ENCODE measurements at regions not wholly inside any gene's neighbourhood (a gene's known extent, or its start where the extent isn't known, plus 50 kb on each side); places are given as distances from the start of the nearest gene placed in this dataset.

GRCh38 chr12:88790231-88790630 is 210.0 kb upstream of the KITLG start:
- intact Hi-C loops (cut with DNase I) = no loop called here
- DNase-seq = no peak
- no peak for ATAC-seq (ENCODE audit: low FRiP score)
- 36 to 43% methylated on average over 1 of the region's 1 CpG for WGBS, 2 donors
- Histone ChIP-seq H3K27ac (ENCODE audit: low read depth in 1 of 2, low read length in 2 of 2) (no peak overlapping the region), H3K27me3 (ENCODE audit: control insufficient read depth in 1 of 2, insufficient read depth in 2 of 2, low read length in 1 of 2) (no peaks in the 10 kb centered on the region), H3K4me1 (ENCODE audit: control insufficient read depth in 1 of 2, insufficient read depth in 2 of 2, low read length in 2 of 2) (no peaks in the 10 kb centered on the region), H3K36me3 (ENCODE audit: control insufficient read depth in 1 of 2, insufficient read depth in 2 of 2, low read length in 1 of 2) (no peaks in the 10 kb centered on the region), H3K4me3 (ENCODE audit: low read length in 2 of 2) (no peak overlapping the region), H3K9me3 (ENCODE audit: control insufficient read depth, low read length) (no peaks in the 10 kb centered on the region)

DNA sequence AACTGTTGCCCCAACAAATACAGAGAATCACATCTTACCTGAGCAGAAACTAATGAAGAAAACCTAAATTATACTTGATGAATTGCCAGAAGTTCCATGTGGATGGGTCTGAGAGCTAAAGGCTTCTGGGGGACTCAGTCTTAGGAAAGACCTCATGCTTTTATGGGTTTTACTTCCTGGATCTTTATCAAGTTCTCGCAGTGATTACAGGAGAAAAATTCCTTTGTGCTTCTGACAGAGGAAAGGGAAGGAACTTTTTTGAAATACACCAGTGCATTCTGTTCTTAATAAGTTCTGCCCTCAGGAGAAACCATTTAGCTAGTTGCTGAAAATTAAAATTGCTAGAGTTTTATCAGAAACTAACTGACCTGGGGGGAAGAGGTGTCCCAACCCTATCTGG is 203.9 kb upstream of the KITLG start:
- intact Hi-C loops (cut with DNase I) = no loop called here
- no peak for ATAC-seq (ENCODE audit: low FRiP score)
- H3K36me3 ChIP-seq (ENCODE audit: control insufficient read depth in 1 of 2, insufficient read depth in 2 of 2, low read length in 1 of 2) = no peaks in the 10 kb centered on the region

GRCh38 chr12:88782351-88782750 is 202.1 kb upstream of the KITLG start:
- H3K27me3 ChIP-seq (ENCODE audit: control insufficient read depth in 1 of 2, insufficient read depth in 2 of 2, low read length in 1 of 2) = no peaks in the 10 kb centered on the region
- H3K36me3 ChIP-seq (ENCODE audit: control insufficient read depth in 1 of 2, insufficient read depth in 2 of 2, low read length in 1 of 2) = no peaks in the 10 kb centered on the region
- no peak overlapping the region for H3K27ac ChIP-seq (ENCODE audit: low read depth in 1 of 2, low read length in 2 of 2)
- WGBS, 2 donors = 58 to 70% methylated on average over 1 of the region's 1 CpG
- no peak for ATAC-seq (ENCODE audit: low FRiP score)
- no peak overlapping the region for H3K4me3 ChIP-seq (ENCODE audit: low read length in 2 of 2)
- no peak for DNase-seq
- no peaks in the 10 kb centered on the region for H3K4me1 ChIP-seq (ENCODE audit: control insufficient read depth in 1 of 2, insufficient read depth in 2 of 2, low read length in 2 of 2)
- H3K9me3 ChIP-seq (ENCODE audit: control insufficient read depth, low read length) = no peaks in the 10 kb centered on the region
- intact Hi-C loops (cut with DNase I) = no loop called here

More for the DNA sequence above, 203.9 kb upstream of the KITLG start:
- DNase-seq = no peak
- Histone ChIP-seq H3K9me3 (ENCODE audit: control insufficient read depth, low read length) (no peaks in the 10 kb centered on the region), H3K27ac (ENCODE audit: low read depth in 1 of 2, low read length in 2 of 2) (no peak overlapping the region), H3K4me1 (ENCODE audit: control insufficient read depth in 1 of 2, insufficient read depth in 2 of 2, low read length in 2 of 2) (no peaks in the 10 kb centered on the region), H3K4me3 (ENCODE audit: low read length in 2 of 2) (no peak overlapping the region), H3K27me3 (ENCODE audit: control insufficient read depth in 1 of 2, insufficient read depth in 2 of 2, low read length in 1 of 2) (no peaks in the 10 kb centered on the region)
- WGBS, 2 donors = 50 to 59% methylated on average over 1 of the region's 1 CpG

DNA sequence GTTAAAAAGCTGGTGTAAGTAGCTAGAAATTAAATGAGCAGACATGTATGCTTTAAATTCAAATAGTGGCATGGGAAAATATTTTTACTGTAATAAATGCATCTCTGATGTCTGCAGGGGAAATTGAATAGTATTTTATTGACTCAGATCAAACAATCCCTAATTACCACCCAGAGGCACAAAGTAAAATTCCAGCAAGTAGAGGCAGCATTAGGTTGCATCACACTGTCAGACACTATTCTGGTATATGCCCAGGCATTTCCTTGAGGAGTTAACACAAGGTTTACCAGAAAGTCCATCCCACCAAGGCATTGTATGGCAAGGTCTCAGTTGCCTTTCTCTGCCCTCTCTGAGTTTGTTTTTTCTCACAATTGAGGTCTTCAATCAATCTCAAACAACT is 201.6 kb upstream of the KITLG start:
- Histone ChIP-seq H3K9me3 (ENCODE audit: control insufficient read depth, low read length) (no peaks in the 10 kb centered on the region), H3K4me3 (ENCODE audit: low read length in 2 of 2) (no peak overlapping the region), H3K27ac (ENCODE audit: low read depth in 1 of 2, low read length in 2 of 2) (no peak overlapping the region), H3K27me3 (ENCODE audit: control insufficient read depth in 1 of 2, insufficient read depth in 2 of 2, low read length in 1 of 2) (no peaks in the 10 kb centered on the region), H3K4me1 (ENCODE audit: control insufficient read depth in 1 of 2, insufficient read depth in 2 of 2, low read length in 2 of 2) (no peaks in the 10 kb centered on the region), H3K36me3 (ENCODE audit: control insufficient read depth in 1 of 2, insufficient read depth in 2 of 2, low read length in 1 of 2) (no peaks in the 10 kb centered on the region)
- ATAC-seq (ENCODE audit: low FRiP score) (no peak), DNase-seq (no peak)
- intact Hi-C loops (cut with DNase I) = no loop called here

GRCh38 chr12:88778064-88778463 is 197.8 kb upstream of the KITLG start:
- H3K36me3 ChIP-seq (ENCODE audit: control insufficient read depth in 1 of 2, insufficient read depth in 2 of 2, low read length in 1 of 2) = no peaks in the 10 kb centered on the region
- no peak for ATAC-seq (ENCODE audit: low FRiP score)
- DNase-seq = no peak
- H3K4me1 ChIP-seq (ENCODE audit: control insufficient read depth in 1 of 2, insufficient read depth in 2 of 2, low read length in 2 of 2) = no peaks in the 10 kb centered on the region
- H3K27ac ChIP-seq (ENCODE audit: low read depth in 1 of 2, low read length in 2 of 2) = no peak overlapping the region
- 79 to 85% methylated on average over 1 of the region's 1 CpG for WGBS, 2 donors
- no peaks in the 10 kb centered on the region for H3K9me3 ChIP-seq (ENCODE audit: control insufficient read depth, low read length)
- intact Hi-C loops (cut with DNase I) = no loop called here
- H3K4me3 ChIP-seq (ENCODE audit: low read length in 2 of 2) = no peak overlapping the region
- H3K27me3 ChIP-seq (ENCODE audit: control insufficient read depth in 1 of 2, insufficient read depth in 2 of 2, low read length in 1 of 2) = no peaks in the 10 kb centered on the region

- 62 to 70% methylated on average over 3 of the region's 3 CpGs for WGBS, 2 donors
- ATAC-seq (ENCODE audit: low FRiP score) (no peak), DNase-seq (no peak)
- H3K9me3 ChIP-seq (ENCODE audit: control insufficient read depth, low read length) = no peaks in the 10 kb centered on the region
- intact Hi-C loops (cut with DNase I) = no loop called here
- H3K4me1 ChIP-seq (ENCODE audit: control insufficient read depth in 1 of 2, insufficient read depth in 2 of 2, low read length in 2 of 2) = no peaks in the 10 kb centered on the region
- H3K27me3 ChIP-seq (ENCODE audit: control insufficient read depth in 1 of 2, insufficient read depth in 2 of 2, low read length in 1 of 2) = no peaks in the 10 kb centered on the region
- H3K36me3 ChIP-seq (ENCODE audit: control insufficient read depth in 1 of 2, insufficient read depth in 2 of 2, low read length in 1 of 2) = no peaks in the 10 kb centered on the region
- H3K27ac ChIP-seq (ENCODE audit: low read depth in 1 of 2, low read length in 2 of 2) = no peak overlapping the region
- H3K4me3 ChIP-seq (ENCODE audit: low read length in 2 of 2) = no peak overlapping the region
Observed at GRCh38 chr12:88775742-88776151, 195.5 kb upstream of the KITLG start.

DNA sequence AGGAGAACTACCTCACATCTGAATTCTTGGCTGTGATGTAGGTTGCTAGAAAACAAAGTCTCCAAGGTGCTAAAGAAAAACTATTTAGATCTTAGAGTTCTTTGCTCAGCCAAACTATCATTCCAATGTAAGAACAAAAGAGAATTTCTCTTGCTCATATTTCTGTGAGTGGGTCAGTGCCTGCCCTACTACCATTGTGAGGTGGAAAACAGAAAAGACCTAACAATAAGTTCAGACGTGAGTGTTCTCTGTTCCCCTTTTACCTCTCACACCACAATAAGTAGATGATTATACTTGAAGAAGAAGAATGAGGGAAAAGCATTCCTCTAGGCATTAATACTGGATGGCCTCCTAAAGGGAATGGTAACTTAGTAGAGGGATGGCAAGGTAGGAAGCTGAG is 187.4 kb upstream of the KITLG start:
- no peak overlapping the region for H3K27ac ChIP-seq (ENCODE audit: low read depth in 1 of 2, low read length in 2 of 2)
- no peak for ATAC-seq (ENCODE audit: low FRiP score)

DNA sequence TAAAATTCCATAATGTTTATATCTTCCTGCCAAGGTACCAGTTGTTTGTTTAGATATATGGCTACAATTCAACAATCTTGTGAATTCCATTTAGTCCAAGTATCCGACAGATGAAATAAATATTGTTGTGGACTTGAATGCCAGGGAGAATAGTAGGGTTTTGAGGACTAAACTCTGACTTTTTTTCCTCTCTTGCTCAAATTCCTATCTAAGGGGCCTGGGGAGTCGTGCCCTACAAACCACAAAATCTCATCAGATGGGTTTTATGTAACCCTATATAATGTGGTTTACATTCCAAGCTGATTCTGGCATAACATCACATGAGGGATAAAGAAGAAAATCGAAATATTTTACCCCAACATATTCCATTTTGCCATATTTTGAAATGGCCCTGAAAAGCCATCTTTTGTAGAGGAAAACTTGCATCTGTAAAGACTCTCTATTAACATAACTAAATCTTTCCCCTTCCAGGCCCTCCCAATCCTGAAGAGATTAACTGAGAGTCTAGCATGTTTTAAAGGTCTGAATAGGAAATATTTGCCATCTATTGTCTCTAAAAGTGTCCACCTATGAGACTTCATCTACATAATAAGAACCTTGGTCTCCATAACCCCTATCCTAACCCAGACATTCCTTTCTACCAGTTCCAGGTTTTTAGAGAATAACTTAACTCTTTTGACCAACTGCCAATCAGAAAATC is 184.7 kb upstream of the KITLG start:
- intact Hi-C loops (cut with DNase I) = no loop called here
- DNase-seq = no peak
- H3K4me1 ChIP-seq (ENCODE audit: control insufficient read depth in 1 of 2, insufficient read depth in 2 of 2, low read length in 2 of 2) = no peaks in the 10 kb centered on the region
- ATAC-seq (ENCODE audit: low FRiP score) = no peak
- H3K27ac ChIP-seq (ENCODE audit: low read depth in 1 of 2, low read length in 2 of 2) = no peak overlapping the region
- no peaks in the 10 kb centered on the region for H3K36me3 ChIP-seq (ENCODE audit: control insufficient read depth in 1 of 2, insufficient read depth in 2 of 2, low read length in 1 of 2)
- H3K4me3 ChIP-seq (ENCODE audit: low read length in 2 of 2) = no peak overlapping the region
- H3K27me3 ChIP-seq (ENCODE audit: control insufficient read depth in 1 of 2, insufficient read depth in 2 of 2, low read length in 1 of 2) = no peaks in the 10 kb centered on the region
- WGBS, 2 donors = 75 to 76% methylated on average over 3 of the region's 3 CpGs
- H3K9me3 ChIP-seq (ENCODE audit: control insufficient read depth, low read length) = no peaks in the 10 kb centered on the region

More for the DNA sequence above, 187.4 kb upstream of the KITLG start:
- no peaks in the 10 kb centered on the region for H3K4me1 ChIP-seq (ENCODE audit: control insufficient read depth in 1 of 2, insufficient read depth in 2 of 2, low read length in 2 of 2)
- H3K9me3 ChIP-seq (ENCODE audit: control insufficient read depth, low read length) = no peaks in the 10 kb centered on the region
- H3K36me3 ChIP-seq (ENCODE audit: control insufficient read depth in 1 of 2, insufficient read depth in 2 of 2, low read length in 1 of 2) = no peaks in the 10 kb centered on the region
- intact Hi-C loops (cut with DNase I) = no loop called here
- 47 to 87% methylated on average over 1 of the region's 1 CpG for WGBS, 2 donors
- DNase-seq = no peak
- no peaks in the 10 kb centered on the region for H3K27me3 ChIP-seq (ENCODE audit: control insufficient read depth in 1 of 2, insufficient read depth in 2 of 2, low read length in 1 of 2)
- H3K4me3 ChIP-seq (ENCODE audit: low read length in 2 of 2) = no peak overlapping the region

DNA sequence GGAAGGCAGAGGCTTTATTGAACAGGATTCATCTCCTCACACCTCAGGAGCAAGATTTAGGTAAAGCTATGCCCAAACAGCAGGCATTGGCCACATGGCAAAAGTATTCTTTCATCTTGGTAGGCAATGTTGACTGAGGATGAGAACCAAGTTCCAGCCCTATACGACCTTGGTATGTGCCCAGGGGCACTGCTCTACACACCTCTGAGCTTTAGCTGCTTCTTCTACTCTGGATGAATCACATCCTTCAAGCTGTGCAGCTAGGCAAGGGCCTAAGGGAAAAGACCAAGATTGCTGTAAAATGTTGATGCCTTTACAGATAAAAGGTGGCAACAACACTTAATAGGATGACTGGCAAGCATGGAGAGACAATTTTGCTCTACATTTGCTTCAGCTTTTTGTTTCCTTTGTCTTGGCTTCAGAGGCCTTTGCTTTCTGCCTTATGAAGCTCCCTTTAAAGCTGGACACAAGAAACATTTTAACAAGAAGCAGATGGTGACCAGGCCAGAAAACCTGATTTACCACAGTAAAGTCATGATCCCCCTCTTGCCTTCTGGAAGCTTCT is 183.3 kb upstream of the KITLG start:
- H3K27ac ChIP-seq (ENCODE audit: low read depth in 1 of 2, low read length in 2 of 2) = no peak overlapping the region
- no peaks in the 10 kb centered on the region for H3K4me1 ChIP-seq (ENCODE audit: control insufficient read depth in 1 of 2, insufficient read depth in 2 of 2, low read length in 2 of 2)
- H3K9me3 ChIP-seq (ENCODE audit: control insufficient read depth, low read length) = no peaks in the 10 kb centered on the region
- no peaks in the 10 kb centered on the region for H3K36me3 ChIP-seq (ENCODE audit: control insufficient read depth in 1 of 2, insufficient read depth in 2 of 2, low read length in 1 of 2)
- DNase-seq (no peak), ATAC-seq (ENCODE audit: low FRiP score) (no peak)
- WGBS, 2 donors = 65 to 75% methylated on average over 1 of the region's 1 CpG
- H3K27me3 ChIP-seq (ENCODE audit: control insufficient read depth in 1 of 2, insufficient read depth in 2 of 2, low read length in 1 of 2) = no peaks in the 10 kb centered on the region
- intact Hi-C loops (cut with DNase I) = no loop called here
- H3K4me3 ChIP-seq (ENCODE audit: low read length in 2 of 2) = no peak overlapping the region

Data from aorta (tissue), 5 donors.